ENCODE measurements at regions not wholly inside any gene's neighbourhood (a gene's known extent, or its start where the extent isn't known, plus 50 kb on each side); places are given as distances from the start of the nearest gene placed in this dataset.

- Histone ChIP-seq H4K20me1 (ENCODE audit: insufficient read depth, low read length) (no peaks in the 10 kb centered on the region), H3K9ac (ENCODE audit: low read length) (no peak overlapping the region), H3K36me3 (ENCODE audit: insufficient read depth, low read length) (no peaks in the 10 kb centered on the region), H3K4me3 (ENCODE audit: low read depth, low read length, poor library complexity, severe bottlenecking) (no peak overlapping the region), H3K27me3 (ENCODE audit: insufficient read depth, low read length) (no peaks in the 10 kb centered on the region), H3K9me2 (ENCODE audit: low read depth, low read length) (no peaks in the 10 kb centered on the region), H3F3A (ENCODE audit: insufficient read depth, low read length) (no peaks in the 10 kb centered on the region), H3K4me2 (ENCODE audit: low read length) (no peak overlapping the region), H3K4me1 (ENCODE audit: insufficient read depth, low read length, severe bottlenecking) (peaks cover 5% of the 10 kb centered on the region), H3K79me2 (ENCODE audit: insufficient read depth, low read length) (no peaks in the 10 kb centered on the region), H3K27ac (ENCODE audit: low read depth, low read length, poor library complexity, severe bottlenecking) (no peak overlapping the region), H3K9me3 (ENCODE audit: low read length) (no peaks in the 10 kb centered on the region), H2AFZ (ENCODE audit: low read length) (no peak overlapping the region)
- no peak for TF ChIP-seq CTCF (IDR thresholded peaks at IDR 0.05; ENCODE audit: low read length)
- TF ChIP-seq EZH2 (IDR thresholded peaks at IDR 0.05; ENCODE audit: borderline replicate concordance, low read length) = no peak
Measured at GRCh38 chr3:7879572-7879971, 622.1 kb upstream of the LMCD1 start.

GRCh38 chr3:7881946-7882345, 619.7 kb upstream of the LMCD1 start:
- H2AFZ ChIP-seq (ENCODE audit: low read length) = no peak overlapping the region
- no peaks in the 10 kb centered on the region for H3K36me3 ChIP-seq (ENCODE audit: insufficient read depth, low read length)
- TF ChIP-seq CTCF (IDR thresholded peaks at IDR 0.05; ENCODE audit: low read length) = no peak
- TF ChIP-seq EZH2 (IDR thresholded peaks at IDR 0.05; ENCODE audit: borderline replicate concordance, low read length) = no peak
- no peak overlapping the region for H3K27ac ChIP-seq (ENCODE audit: low read depth, low read length, poor library complexity, severe bottlenecking)
- H3F3A ChIP-seq (ENCODE audit: insufficient read depth, low read length) = no peaks in the 10 kb centered on the region
- no peaks in the 10 kb centered on the region for H3K9me3 ChIP-seq (ENCODE audit: low read length)
- no peak overlapping the region for H3K4me2 ChIP-seq (ENCODE audit: low read length)
- H3K79me2 ChIP-seq (ENCODE audit: insufficient read depth, low read length) = no peaks in the 10 kb centered on the region
- H4K20me1 ChIP-seq (ENCODE audit: insufficient read depth, low read length) = no peaks in the 10 kb centered on the region
- H3K9me2 ChIP-seq (ENCODE audit: low read depth, low read length) = no peaks in the 10 kb centered on the region
- no peak overlapping the region for H3K4me3 ChIP-seq (ENCODE audit: low read depth, low read length, poor library complexity, severe bottlenecking)
- no peaks in the 10 kb centered on the region for H3K27me3 ChIP-seq (ENCODE audit: insufficient read depth, low read length)
- no peak overlapping the region for H3K9ac ChIP-seq (ENCODE audit: low read length)
- peaks cover 1% of the 10 kb centered on the region for H3K4me1 ChIP-seq (ENCODE audit: insufficient read depth, low read length, severe bottlenecking)

GRCh38 chr3:7897655-7898054, 604.0 kb upstream of the LMCD1 start:
- H3K9ac ChIP-seq (ENCODE audit: low read length) = no peak overlapping the region
- H3K79me2 ChIP-seq (ENCODE audit: insufficient read depth, low read length) = no peaks in the 10 kb centered on the region
- TF ChIP-seq EZH2 (IDR thresholded peaks at IDR 0.05; ENCODE audit: borderline replicate concordance, low read length) (no peak), CTCF (IDR thresholded peaks at IDR 0.05; ENCODE audit: low read length) (no peak)
- no peak overlapping the region for H2AFZ ChIP-seq (ENCODE audit: low read length)
- H3K4me2 ChIP-seq (ENCODE audit: low read length) = no peak overlapping the region
- no peaks in the 10 kb centered on the region for H3K36me3 ChIP-seq (ENCODE audit: insufficient read depth, low read length)
- no peaks in the 10 kb centered on the region for H3K9me2 ChIP-seq (ENCODE audit: low read depth, low read length)
- H3K4me3 ChIP-seq (ENCODE audit: low read depth, low read length, poor library complexity, severe bottlenecking) = no peak overlapping the region
- no peaks in the 10 kb centered on the region for H3K4me1 ChIP-seq (ENCODE audit: insufficient read depth, low read length, severe bottlenecking)
- no peaks in the 10 kb centered on the region for H3K9me3 ChIP-seq (ENCODE audit: low read length)
- no peaks in the 10 kb centered on the region for H3K27me3 ChIP-seq (ENCODE audit: insufficient read depth, low read length)
- no peaks in the 10 kb centered on the region for H4K20me1 ChIP-seq (ENCODE audit: insufficient read depth, low read length)
- no peak overlapping the region for H3K27ac ChIP-seq (ENCODE audit: low read depth, low read length, poor library complexity, severe bottlenecking)
- H3F3A ChIP-seq (ENCODE audit: insufficient read depth, low read length) = no peaks in the 10 kb centered on the region

Data from OCI-LY1 (cell line).